Common myeloid progenitor, CD34-positive (primary cell): ENCODE measurements at regions not wholly inside any gene's neighbourhood (a gene's known extent, or its start where the extent isn't known, plus 50 kb on each side); places are given as distances from the start of the nearest gene placed in this dataset.

Experiments
- CTCF ChIA-PET: fragments of 350-600 bp; sonication (Branson Sonifier 250); formaldehyde crosslinking; loops from one replicate; lab custom pipeline; 2021; ENCODE audit warnings: antibody characterized with exemption; lab: Charles Lee
- POLR2A ChIA-PET: fragments of 350-600 bp; sonication (Branson Sonifier 250); formaldehyde crosslinking; loops from one replicate; lab custom pipeline; 2021; ENCODE audit warnings: antibody characterized with exemption; lab: Charles Lee
- DNase-seq, 3 donors: peaks; one replicate each; pipeline versions ENCODE4 v3.0.0 to v3.0.0-alpha.2; 2013
- H3K27ac ChIP-seq, 2 experiments: 1 replicate in 1 of 2; 2 replicates in 1 of 2; pipeline ENCODE4 v1.7.0; 2013; ENCODE audit warnings: inconsistent platforms in 2 of 2, low read length in 2 of 2, mild to moderate bottlenecking in 2 of 2, low read depth in 1 of 2, moderate library complexity in 1 of 2; ENCODE audit not compliant: severe bottlenecking in 2 of 2, insufficient read depth in 1 of 2, poor library complexity in 1 of 2
- H3K27me3 ChIP-seq, 5 experiments: replicated peaks in 2 of 5; 1 replicate in 3 of 5; 2 replicates in 2 of 5; pipeline versions ENCODE4 v1.6.1 to v1.7.0; 2013; ENCODE audit warnings: low read length in 4 of 5, mild to moderate bottlenecking in 2 of 5, moderate library complexity in 2 of 5, inconsistent platforms in 1 of 5; ENCODE audit not compliant: insufficient read depth in 5 of 5, control insufficient read depth in 4 of 5
- H3K36me3 ChIP-seq, 4 experiments: 1 replicate in 2 of 4; 2 replicates in 2 of 4; pipeline versions ENCODE4 v1.6.1 to v1.7.0; 2013; ENCODE audit warnings: low read length in 3 of 4, control low read depth in 1 of 4, mild to moderate bottlenecking in 1 of 4; ENCODE audit not compliant: control insufficient read depth in 4 of 4, insufficient read depth in 4 of 4
- H3K4me1 ChIP-seq, 4 experiments: 1 replicate in 3 of 4; 2 replicates in 1 of 4; pipeline versions ENCODE4 v1.6.1 to v1.7.1; 2013; ENCODE audit warnings: low read length in 3 of 4, mild to moderate bottlenecking in 3 of 4, control low read depth in 1 of 4, inconsistent platforms in 1 of 4, moderate library complexity in 1 of 4; ENCODE audit not compliant: control insufficient read depth in 4 of 4, insufficient read depth in 4 of 4; ENCODE audit errors: control extremely low read depth in 1 of 4
- H3K4me3 ChIP-seq, 7 experiments: 1 replicate in 4 of 7; 2 replicates in 3 of 7; pipeline versions ENCODE4 v1.5.1 to v1.7.0; 2013; ENCODE audit warnings: mild to moderate bottlenecking in 7 of 7, low read length in 6 of 7, moderate library complexity in 6 of 7, inconsistent platforms in 2 of 7, low read depth in 2 of 7, control low read depth in 1 of 7; ENCODE audit not compliant: insufficient read depth in 4 of 7, control insufficient read depth in 1 of 7; ENCODE audit errors: extremely low read depth in 1 of 7
- H3K9me3 ChIP-seq, 5 experiments: 1 replicate in 4 of 5; 2 replicates in 1 of 5; pipeline versions ENCODE4 v1.6.1 to v1.7.1; 2013; ENCODE audit warnings: low read length in 4 of 5, mild to moderate bottlenecking in 2 of 5, inconsistent platforms in 1 of 5, low read depth in 1 of 5, moderate library complexity in 1 of 5; ENCODE audit not compliant: control insufficient read depth in 4 of 5, insufficient read depth in 2 of 5; ENCODE audit errors: control extremely low read depth in 1 of 5
- WGBS: methylation state at CpG from one replicate; pipeline ENCODE4 v1.1.5; 2013; ENCODE audit not compliant: insufficient coverage; 5-methylcytosine and 5-hydroxymethylcytosine counted together

GRCh38 chr11:82586581-82586980, 147.1 kb downstream of the FAM181B start:
- ChIA-PET CTCF (no interaction called here), POLR2A (no interaction called here)
- Histone ChIP-seq H3K27me3 (no peaks in the 10 kb centered on the region), H3K27ac (no peak overlapping the region), H3K4me3 (no peak overlapping the region), H3K4me1 (no peaks in the 10 kb centered on the region), H3K9me3 (no peaks in the 10 kb centered on the region), H3K36me3 (no peaks in the 10 kb centered on the region)
- no peak for DNase-seq
- WGBS, result no CpG with 5 or more reads among the region's 3 CpGs

- CTCF ChIA-PET, result no interaction called here
- POLR2A ChIA-PET, result no interaction called here
These were observed 156.4 kb downstream of the FAM181B start for GRCh38 chr11:82577246-82577645.

DNA sequence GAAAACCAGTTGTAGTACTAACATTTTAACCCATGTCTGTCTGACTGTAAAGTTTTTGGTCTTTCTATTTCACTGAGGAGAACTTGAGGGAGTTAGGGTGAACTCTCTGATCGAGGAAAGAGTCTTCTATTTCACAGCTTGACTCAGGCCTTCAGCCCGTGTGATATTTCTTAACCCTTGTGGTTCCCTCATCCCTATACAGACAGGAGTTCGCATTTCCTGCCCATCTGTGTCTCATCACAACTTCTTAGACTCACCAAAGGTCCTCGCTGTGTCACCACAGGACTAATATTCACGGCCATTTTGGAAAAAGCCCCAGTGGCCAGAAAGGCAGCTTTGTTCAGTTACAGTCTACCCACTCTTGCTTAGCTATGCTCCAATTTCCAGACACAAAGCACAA, 172.8 kb downstream of the FAM181B start:
- H3K27ac ChIP-seq, result no peak overlapping the region
- 74% methylated on average over 4 of the region's 5 CpGs for WGBS
- peaks cover 0 to 1% (median 0%) of the 10 kb centered on the region in 5 experiments for H3K9me3 ChIP-seq
- POLR2A ChIA-PET, result no interaction called here
- no peak for DNase-seq
- peaks cover 0 to 2% (median 0%) of the 10 kb centered on the region in 5 experiments for H3K27me3 ChIP-seq
- peaks cover 0 to 4% (median 0%) of the 10 kb centered on the region in 4 experiments for H3K4me1 ChIP-seq
- H3K4me3 ChIP-seq, result no peak overlapping the region
- H3K36me3 ChIP-seq, result no peaks in the 10 kb centered on the region
- CTCF ChIA-PET, result no interaction called here

More at GRCh38 chr11:82577246-82577645, 156.4 kb downstream of the FAM181B start:
- Histone ChIP-seq H3K36me3 (no peaks in the 10 kb centered on the region), H3K27ac (no peak overlapping the region), H3K9me3 (no peaks in the 10 kb centered on the region), H3K4me1 (no peaks in the 10 kb centered on the region), H3K4me3 (no peak overlapping the region), H3K27me3 (no peaks in the 10 kb centered on the region)
- 85% methylated on average over 3 of the region's 5 CpGs for WGBS
- no peak for DNase-seq

- Histone ChIP-seq H3K4me3 (no peak overlapping the region), H3K4me1 (peaks cover 0 to 4% (median 0%) of the 10 kb centered on the region in 4 experiments), H3K9me3 (peaks cover 0 to 1% (median 0%) of the 10 kb centered on the region in 5 experiments), H3K27me3 (peaks cover 0 to 2% (median 0%) of the 10 kb centered on the region in 5 experiments), H3K36me3 (no peaks in the 10 kb centered on the region), H3K27ac (no peak overlapping the region)
- no peak for DNase-seq
- WGBS, result 82% methylated on average over 2 of the region's 2 CpGs
- ChIA-PET POLR2A (no interaction called here), CTCF (no interaction called here)
These were observed 174.1 kb downstream of the FAM181B start for GRCh38 chr11:82559609-82560008.

- ChIA-PET POLR2A (no interaction called here), CTCF (interaction anchor here (1.8 kb wide), 1 partner anchor 11 kb away, joined by 4 read pairs; no protein-coding TSS in a partner anchor)
- peak; percentile 19 to 61 (median 32) for DNase-seq
- Histone ChIP-seq H3K9me3 (peaks cover 0 to 3% (median 0%) of the 10 kb centered on the region in 5 experiments), H3K27me3 (no peaks in the 10 kb centered on the region), H3K27ac (no peak overlapping the region), H3K4me1 (peaks cover 0 to 4% (median 0%) of the 10 kb centered on the region in 4 experiments), H3K4me3 (no peak overlapping the region), H3K36me3 (no peaks in the 10 kb centered on the region)
- 20% methylated on average over 4 of the region's 4 CpGs for WGBS
These were observed 176.4 kb downstream of the FAM181B start for GRCh38 chr11:82557274-82557673.

- peaks cover 0 to 4% (median 0%) of the 10 kb centered on the region in 4 experiments for H3K4me1 ChIP-seq
- no peak overlapping the region for H3K4me3 ChIP-seq
- H3K9me3 ChIP-seq, result peaks cover 0 to 3% (median 0%) of the 10 kb centered on the region in 5 experiments
- DNase-seq, result no peak
- ChIA-PET CTCF (interaction anchor here (1.8 kb wide), 1 partner anchor 10 kb away, joined by 4 read pairs; no protein-coding TSS in a partner anchor), POLR2A (no interaction called here)
- no peak overlapping the region for H3K27ac ChIP-seq
- H3K36me3 ChIP-seq, result no peaks in the 10 kb centered on the region
- no peaks in the 10 kb centered on the region for H3K27me3 ChIP-seq
These were observed 177.5 kb downstream of the FAM181B start for GRCh38 chr11:82556210-82556609.

- POLR2A ChIA-PET, result no interaction called here
- Histone ChIP-seq H3K4me3 (no peak overlapping the region), H3K9me3 (no peaks in the 10 kb centered on the region), H3K27me3 (no peaks in the 10 kb centered on the region), H3K36me3 (no peaks in the 10 kb centered on the region), H3K27ac (no peak overlapping the region), H3K4me1 (no peaks in the 10 kb centered on the region)
- 86% methylated on average over 1 of the region's 3 CpGs for WGBS
- no peak for DNase-seq
- CTCF ChIA-PET, result interaction anchor here (0.9 to 1.5 kb wide), 2 partner anchors 10 to 16 kb away, joined by 3 to 4 read pairs; no protein-coding TSS in a partner anchor
These were observed 186.8 kb downstream of the FAM181B start for GRCh38 chr11:82546661-82547557.
